ENCODE measurements at regions not wholly inside any gene's neighbourhood (a gene's known extent, or its start where the extent isn't known, plus 50 kb on each side); places are given as distances from the start of the nearest gene placed in this dataset.

DNA sequence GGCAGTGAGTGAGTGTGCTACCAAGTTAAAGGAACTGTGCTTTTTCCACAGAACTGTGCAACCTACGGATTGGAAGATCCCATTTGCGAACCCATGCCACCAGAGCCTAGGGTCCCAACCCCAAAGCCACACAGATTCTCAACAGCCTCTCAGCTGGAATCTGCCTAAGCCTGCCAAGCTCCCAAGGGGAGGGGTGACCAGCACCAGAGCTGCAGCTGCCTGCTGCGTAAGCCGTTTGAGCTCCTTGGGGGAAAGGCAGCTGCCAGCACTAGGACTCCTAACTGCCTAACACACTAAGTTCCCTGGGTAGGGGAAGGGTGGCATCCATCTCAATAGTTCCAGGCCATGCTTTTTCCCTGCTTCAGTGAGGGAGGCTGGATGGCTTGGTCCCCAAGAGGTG is 738.1 kb upstream of the PRKX start:
- no peak for DNase-seq

DNA sequence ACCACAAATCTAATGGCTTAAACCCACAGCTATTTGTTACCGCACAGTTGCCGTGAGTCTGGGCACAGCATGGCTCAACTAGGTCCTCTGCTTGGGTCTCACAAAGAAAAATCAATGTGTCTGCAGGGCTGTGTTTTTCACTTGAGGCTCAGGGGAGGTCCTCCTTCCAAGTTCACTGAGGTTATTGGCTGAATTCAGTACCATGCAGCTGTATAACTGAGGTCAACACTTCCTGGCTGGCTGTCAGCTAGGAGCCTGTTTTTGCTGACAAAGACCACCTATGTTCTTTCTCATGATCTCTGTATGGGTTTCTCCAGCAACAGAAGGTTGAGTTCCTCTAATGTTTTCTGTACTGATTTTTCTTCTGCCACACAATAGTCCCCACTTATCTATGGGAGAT is 736.7 kb upstream of the PRKX start:
- DNase-seq, result no peak

DNA sequence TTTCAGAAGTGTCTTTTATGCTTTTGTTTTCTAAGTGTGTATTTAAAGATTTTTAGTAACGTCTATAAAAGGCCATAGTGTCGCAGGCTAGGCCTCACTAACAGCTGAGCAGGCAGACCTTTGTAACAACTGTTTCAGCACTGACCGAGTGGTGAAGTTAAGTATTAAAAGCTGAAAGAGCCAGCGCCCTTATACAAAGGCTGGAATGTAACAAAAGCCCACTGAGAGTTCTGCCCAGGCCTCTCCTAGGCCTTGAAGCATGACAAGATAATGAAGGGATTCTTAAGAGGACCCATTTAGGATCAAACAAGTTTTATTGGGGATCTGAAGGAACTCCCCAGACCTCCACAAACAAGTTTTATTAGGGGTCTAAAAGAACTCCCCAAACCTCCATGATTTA is 722.5 kb upstream of the PRKX start:
- DNase-seq, result no peak

DNA sequence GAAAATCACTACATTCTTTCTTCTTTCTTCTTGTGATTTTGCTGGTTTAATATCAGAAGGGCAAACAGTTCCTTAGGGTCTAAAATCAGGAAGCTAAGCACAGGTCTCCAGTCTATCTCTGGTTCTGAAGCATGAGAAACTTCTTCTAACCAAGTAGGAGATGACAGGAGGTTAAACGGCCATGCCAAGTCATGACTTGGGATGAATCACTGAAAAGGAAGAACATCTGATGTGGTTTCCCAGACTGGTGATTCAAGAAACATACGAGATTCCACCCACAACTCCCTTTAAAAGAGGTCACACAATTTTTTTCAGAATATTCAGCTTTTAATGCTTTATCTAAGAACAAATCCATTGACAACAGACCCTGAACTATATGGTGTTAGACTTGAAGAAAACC is 684.0 kb upstream of the PRKX start:
- no peak for DNase-seq

DNA sequence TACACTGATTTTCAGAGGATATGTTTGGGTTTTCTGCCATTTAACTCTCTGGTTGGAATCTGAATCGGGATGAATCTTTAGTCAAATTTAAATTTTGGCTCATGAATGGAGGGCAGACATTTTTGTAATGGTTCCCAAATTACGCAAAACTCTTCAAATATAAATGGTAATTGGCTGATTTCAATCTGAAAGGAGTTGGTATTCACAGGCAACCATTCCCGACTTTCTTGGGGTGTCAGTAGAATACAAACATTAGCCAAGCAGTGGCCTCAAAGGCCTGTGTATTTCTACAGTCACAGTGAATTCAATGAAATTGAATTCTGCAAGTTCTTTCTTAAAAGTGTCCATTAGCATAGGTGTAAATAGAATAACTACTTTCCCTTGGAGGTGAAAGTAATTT is 668.8 kb upstream of the PRKX start:
- DNase-seq, result no peak

DNA sequence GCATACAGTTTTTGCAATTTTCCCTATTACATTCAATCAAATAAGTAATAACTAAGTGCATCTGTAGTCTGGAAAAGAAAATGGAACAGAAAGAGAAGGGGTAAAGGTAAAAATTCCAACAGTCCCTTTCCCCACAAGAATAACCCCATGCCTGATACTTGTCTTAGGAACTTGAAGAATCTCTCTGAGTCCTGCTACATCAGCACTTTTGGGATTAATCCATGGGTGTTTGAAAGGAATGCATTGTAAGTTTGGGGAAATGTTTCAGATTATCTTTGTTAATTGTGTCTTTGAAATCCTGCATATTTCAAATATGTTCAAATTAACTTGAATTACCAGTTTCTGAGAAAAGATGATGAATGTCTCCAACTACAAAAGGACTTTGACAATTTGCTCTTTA is 667.3 kb upstream of the PRKX start:
- DNase-seq, result no peak

DNA sequence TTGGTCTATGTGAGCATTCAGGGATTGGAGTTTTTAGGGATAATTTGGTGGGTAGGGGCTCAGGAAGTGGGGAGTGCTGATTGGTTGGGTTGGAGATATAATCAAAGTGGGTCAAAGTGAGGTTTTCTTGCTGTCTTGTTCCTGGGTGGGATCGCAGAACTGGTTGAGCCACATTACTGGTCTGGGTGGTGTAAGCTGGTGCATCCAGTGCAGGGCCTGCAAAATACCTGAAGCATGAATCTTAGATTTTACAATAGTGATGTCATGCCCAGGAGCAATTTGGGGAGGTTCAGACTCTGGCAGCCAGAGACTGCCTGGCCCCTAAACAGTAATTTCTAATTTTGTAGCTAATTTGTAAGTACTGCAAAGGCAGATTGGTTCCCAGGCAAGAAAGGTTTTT is 665.6 kb upstream of the PRKX start:
- no peak for DNase-seq

DNA sequence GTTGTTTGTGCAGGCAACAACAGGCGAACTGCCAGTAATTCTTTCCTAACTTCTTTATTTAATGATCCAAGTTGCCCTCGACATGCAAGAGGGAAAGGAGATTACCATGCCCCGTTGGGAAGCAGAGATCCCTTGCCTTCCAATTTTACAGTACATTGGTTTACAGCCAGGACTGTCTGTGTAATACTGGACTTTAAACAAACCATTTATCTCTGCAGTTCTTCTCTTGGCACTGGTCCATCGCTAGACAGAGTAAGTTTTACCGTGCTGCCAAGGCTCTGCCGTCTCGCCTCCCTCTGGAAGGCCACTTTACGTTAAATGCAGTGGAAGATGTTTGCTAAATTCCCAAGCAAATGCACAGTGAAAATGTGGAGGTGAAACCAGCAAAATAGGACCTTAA is 660.3 kb upstream of the PRKX start:
- DNase-seq, result no peak

DNA sequence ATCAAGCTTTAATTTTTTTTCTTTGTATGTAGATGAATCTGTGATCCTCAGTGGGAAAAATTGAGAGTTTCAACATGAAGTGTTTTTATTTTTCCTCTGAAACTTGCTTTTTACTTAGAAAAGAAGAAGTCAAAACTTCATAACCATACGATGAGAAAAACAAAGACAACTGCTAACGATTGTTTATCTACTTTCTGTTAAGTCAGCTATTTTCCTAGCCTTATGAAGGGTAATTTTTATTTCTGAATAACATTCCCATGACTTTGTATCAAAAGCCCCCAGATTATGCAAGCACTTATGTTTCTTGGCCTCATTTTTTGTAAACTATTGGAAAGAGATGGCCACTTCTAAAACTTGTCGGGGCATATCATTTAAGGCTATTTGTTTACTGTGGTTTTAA is 645.1 kb upstream of the PRKX start:
- no peak for DNase-seq

DNA sequence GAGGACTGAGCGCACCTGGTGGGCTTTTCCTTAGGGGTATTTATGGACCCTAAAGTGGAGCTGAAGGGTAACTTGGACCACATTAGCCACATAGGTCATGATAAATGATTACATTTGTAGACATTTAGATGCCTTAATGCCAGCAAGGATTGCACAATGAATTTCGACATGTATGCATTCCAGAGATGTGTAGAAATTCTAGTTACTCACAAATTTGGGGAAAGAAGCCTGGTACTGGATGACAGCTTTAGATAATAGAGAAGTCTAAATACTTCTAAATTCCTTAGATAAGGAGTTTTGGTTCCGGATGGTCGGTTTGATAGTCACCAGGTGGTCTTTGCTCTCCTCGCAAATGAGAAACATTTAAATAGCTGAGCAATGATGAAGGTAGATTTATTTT is 609.5 kb upstream of the PRKX start:
- no peak for DNase-seq

DNA sequence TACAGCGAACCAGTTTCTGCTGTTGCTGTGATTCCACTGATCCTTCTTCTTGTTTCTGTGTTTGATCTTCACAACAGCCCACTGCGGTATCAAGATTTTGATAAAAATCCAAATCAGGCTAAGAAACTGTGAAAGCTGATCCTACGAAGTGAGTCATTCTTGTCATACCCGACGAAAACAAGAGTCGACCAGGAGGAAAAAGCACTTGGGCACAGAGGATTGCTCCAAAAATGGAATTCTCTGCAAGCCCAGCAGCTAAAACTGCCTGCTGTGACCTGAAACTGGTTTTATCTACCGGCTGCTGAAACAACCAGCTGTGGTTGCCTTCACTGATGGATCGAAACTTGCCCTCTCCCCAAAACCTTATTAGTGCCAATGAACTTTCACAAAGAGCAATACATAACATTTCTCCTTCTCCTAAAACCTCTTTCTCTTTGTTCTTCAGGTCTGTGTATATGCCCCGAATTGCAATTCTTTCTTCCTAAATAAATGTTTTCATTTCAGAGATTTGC is 607.0 kb upstream of the PRKX start:
- DNase-seq, result no peak

DNA sequence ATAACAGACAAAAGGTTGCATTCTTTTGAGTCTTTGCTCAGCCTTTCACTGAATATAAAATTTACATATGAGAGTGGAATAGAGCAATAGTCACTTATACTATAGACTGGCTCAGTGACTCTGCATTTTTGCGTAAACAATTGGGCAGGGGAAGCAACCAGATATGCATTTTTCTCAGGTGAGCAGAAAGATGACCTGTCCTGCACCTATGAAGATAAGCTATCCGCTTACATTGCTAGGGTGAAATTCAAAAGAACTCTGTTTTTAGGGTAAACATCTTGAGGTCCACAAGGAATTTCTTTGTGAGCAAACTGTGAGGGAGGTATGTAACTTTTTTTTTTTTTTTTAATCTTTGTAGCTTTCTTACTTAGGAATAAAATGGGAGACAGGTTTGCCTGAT is 602.4 kb upstream of the PRKX start:
- DNase-seq, result no peak

DNA sequence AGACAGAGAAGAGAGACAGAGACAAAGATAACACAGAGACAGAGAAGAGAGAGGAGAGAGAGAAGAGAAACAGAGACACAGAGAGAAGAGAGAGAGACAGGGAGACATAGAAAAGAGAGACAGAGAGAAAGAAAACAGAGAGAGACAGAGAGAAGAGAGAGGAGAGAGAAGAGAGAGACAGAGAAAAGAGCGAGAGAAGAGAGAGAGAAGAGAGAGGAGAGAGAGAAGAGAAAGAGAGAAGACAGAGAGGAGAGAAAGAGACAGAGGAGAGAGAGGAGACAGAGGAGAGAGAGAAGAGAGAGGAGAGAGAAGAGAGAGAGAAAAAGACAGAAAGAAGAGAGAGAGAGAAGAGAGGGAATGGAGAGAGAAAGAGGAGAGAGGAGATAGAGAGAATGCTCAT is 601.1 kb upstream of the PRKX start:
- no peak for DNase-seq

DNA sequence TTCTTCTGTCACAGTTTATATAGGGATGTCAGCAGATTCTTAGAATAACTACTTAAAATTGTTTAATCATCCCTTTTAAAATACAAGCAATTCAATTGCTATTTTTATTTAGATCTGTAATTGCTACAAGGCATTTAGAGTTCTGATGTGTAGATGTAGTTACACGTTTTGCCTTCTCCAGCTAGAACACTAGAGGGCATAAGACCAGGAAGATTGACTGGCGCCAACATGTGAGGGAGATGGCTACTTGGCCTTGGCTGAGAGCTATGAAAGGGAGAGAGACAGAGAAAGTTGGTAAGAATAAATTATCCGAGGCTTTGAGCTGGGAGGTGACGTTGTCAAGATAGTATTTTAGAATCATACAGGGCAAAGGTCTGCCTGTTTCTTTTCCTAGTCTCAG is 563.7 kb upstream of the PRKX start:
- DNase-seq, result no peak

DNA sequence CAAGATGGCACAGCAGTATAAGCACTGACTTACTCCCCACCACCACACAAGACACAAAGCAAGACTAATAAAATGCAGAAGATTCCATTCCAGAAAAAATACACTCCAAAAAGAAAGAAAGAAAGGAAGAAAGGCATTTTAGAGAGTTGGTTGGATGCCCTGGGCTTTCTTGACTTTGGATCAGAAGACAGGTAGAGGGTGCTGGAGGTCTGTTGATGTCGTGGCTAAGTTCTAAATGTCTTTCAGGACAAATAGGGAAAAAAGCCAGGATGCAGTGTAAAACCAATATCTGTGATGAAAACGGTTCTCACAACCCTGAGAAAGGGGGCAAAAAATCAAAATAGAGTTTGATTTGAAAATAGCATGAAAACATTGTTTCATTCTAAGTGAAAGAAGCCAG is 555.2 kb upstream of the PRKX start:
- DNase-seq, result no peak

DNA sequence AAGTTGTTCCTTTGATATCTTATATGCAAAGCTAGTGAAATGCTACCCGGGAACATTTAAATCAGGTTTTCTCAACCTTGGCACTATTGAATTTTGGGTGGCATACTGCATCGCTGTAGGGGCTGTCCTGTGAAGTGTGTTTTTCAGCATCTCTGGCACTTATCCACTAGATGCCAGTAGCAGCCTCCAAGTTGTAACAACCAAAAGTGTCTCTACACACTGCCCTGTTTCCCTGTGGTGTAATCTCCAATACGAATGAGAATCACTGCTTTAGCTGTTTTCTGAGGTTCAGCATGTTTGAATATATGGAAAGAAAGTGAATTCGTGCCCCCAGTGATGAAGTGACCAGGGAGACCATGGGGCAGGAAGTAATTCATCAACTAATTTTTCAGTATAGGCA is 551.6 kb upstream of the PRKX start:
- no peak for DNase-seq

DNA sequence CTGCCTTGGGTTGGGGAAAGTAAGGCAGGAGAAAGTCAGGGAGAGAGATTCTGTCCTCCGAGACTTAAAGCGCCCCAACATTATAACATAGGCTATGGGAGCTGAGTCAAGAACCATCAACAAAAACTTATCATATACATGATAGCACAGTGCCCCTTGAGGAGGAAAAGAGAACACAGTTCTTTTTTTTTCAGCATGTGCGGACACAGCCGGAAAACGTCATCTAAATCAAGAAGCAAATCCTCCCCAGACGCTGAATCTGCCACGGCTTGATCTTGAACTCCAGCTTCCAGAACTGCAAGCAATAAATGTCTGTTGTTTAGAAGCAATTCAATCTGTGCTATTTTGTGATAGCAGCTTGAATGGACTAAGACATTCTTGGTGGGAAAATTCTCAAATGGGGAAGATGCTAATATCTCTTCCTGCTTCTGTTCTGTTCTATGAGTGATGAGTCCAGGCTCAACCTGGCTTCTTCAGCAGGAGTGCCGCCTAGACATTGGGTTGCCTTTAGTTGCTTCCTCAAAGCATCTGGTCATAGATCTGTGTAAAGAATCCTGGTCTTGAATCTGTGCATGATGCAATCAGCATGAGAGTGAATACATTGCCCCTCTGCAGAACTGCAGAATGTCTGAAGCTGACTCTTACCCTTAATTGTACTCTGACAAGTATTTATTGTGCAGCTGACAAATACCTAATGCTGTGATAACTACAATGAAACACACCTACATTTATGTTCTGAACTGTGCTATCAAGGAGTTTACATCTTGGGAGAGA is 549.8 kb upstream of the PRKX start:
- no peak for DNase-seq

DNA sequence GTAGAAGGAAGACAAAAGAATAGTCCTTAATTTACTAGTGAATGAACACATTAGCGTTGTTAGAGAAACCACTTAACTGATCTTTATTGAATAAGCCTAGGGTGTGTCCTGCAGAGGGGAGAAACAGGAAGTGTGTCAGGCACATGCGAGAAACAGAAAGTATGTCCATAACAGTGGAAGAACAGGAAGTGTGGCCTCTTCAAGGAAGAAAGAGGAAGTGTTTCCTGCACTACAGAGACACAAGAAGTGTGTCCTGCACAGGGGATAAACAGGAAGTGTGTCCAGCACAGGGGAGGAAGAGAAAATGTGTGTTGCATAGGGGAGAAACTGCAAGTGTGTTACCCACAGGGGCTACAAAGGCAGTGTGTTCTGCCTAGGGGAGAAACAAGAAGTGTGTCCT is 539.6 kb upstream of the PRKX start:
- no peak for DNase-seq

DNA sequence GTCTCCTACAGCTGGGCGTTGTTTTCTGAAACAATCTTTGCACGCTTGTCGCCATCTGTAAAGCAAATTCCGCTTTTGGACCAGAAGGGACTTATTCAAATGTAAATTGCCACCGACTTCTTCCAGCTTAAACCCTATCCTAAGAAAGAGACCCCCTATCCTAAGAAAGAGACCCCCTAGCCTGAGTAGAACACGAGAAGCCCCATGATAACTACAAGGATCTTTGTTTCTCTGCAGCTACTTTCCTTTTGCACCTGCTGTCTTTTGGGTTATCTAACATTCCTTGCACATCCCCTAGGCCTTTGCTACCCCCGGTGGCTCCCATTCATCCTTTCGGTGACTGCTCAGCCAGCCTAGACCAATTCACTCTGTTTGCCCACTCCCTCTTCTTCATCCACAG is 536.0 kb upstream of the PRKX start:
- DNase-seq, result no peak

DNA sequence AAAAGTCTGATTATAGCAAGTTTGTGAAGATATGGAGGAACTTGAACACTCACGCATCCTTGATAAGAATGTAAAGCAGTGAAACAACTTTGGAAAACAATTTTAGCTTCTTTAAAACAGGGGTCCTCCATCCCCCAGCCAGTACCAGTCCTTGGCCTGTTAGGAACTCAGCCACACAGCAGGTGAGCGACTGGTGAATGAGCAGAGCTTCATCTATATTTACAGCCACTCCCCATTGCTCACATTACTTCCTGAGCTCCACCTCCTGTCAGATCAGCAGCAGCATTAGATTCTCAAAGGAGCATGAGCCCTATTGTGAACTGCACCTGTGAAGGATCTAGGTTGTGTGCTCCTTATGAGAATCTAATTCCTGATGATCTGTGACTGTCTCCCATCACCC is 530.3 kb upstream of the PRKX start:
- no peak for DNase-seq

DNA sequence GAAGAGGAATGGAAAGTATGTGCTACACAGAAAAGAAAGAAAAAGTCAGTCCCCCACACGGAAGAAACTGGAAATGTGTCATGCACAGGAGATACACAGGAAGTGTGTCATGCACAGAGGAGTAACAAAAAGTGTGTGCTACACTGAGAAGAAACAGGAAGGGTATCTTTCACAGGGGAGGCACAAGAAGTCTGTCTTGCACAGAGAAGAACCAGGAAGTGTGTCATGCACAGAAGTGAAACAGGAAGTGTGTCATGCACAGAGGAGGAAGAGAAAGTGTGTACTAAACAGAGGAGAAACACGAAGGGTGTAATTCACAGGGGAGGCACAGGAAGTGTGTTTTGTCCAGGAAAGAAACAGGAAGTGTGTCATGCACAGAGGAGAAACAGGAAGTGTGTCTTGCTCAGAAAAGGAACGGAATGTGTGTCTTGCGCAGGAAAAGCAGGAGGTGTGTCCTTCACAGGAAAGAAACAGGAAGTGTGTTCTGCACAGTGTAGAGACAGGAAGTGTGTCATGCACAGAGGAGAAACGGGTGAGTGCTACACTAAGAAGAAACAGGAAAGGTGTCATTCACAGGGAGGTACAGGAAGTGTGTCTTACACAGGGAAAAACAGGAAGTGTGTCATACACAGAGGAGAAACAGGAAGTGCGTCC is 527.2 kb upstream of the PRKX start:
- DNase-seq, result no peak

DNA sequence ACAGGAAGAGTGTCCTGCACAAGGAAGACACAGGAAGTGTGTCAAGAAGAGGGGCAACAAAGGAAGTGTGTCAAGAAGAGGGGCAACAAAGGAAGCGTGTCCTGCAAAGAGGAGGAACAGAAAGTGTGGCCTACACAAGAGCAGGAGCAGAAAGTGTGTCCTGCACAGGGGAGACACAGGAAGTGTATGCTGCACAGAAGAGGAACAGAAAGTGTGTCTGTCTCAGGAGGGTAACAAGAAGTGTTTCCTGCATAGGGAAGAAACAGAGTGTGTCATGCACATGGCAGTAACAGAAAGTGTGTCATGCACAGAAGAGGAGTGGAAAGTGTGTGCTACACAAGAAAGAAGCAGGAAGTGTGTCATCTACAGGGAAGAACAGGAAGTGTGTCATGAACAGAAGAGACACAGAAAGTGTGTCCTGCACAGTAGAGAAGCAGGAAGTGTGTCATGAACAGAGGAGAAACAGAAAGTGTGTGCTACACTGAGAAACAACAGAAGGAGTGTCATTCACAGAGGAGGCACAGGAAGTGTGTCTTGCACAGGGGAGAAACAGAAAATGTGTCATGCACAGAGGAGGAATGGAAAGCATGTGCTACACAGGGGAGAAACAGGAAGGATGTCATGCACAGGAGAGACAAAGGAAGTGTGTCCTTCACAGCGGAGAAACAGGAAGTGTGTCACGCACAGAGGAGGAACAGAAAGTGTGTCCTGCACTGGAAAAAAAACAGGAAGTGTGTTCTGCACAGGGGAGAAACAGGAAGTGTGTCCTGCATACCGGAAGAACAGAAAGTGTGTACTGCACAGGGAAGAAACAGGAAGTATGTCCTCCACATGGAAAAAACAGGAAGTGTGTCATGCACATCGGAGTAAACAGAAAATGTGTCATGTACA is 526.4 kb upstream of the PRKX start:
- DNase-seq, result no peak

DNA sequence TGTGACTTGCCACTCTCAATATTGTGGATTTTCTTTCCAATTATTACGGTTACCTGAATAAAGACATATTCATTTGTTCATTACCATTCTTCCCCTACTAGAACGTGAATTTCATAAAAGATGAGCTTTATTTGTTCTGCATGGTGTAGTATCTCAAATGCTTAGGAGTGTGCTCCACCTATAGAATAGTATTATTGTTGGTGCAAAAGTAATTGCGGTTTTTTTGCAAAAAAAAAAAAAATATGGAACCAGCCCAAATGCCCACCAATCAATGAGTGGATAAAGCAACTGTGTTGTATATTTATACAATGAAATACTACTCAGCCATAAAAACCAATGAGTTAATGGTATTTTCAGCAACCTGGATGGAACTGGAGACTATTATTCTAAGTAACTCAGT is 525.5 kb upstream of the PRKX start:
- DNase-seq, result no peak

DNA sequence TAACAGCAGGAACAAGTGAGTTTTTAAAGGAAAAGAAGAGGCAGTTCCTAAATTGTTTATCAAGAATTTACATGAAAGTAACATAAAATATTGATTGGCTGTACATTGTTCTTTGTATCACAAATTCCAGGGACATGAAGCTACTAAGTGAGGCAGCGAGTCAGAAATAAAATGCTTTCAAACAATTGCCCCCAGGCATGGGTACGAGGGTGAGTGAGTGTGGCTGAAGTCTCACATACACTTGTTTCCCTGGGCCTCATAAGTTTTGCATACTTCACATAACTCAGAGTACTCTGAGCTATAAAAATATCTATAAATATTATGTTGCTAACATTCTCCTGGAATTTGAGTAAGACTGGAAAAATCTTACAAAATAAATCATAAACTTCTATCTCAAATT is 511.6 kb upstream of the PRKX start:
- no peak for DNase-seq
